ENCODE measurements at regions not wholly inside any gene's neighbourhood (a gene's known extent, or its start where the extent isn't known, plus 50 kb on each side); places are given as distances from the start of the nearest gene placed in this dataset.
A peak's percentile ranks its signal among the peaks of the same experiment; 100 is the strongest.

- TF ChIP-seq CTCF (IDR thresholded peaks at IDR 0.05) (peak; percentile 26 to 65 (median 57)), POLR2A (IDR thresholded peaks at IDR 0.05) (no peak)
Observed at GRCh38 chr6:140441256-140441655, 1066.8 kb upstream of the CITED2 start.
